Fibroblast of the aortic adventitia (primary cell): ENCODE measurements at regions not wholly inside any gene's neighbourhood (a gene's known extent, or its start where the extent isn't known, plus 50 kb on each side); places are given as distances from the start of the nearest gene placed in this dataset.

Source experiments
- DNase-seq: peaks from one replicate; pipeline ENCODE4 v3.0.0-alpha.2; 2010; ENCODE audit warnings: low read depth
- H3K4me3 ChIP-seq: 2 replicates; pipeline ENCODE4 v1.5.1; 2011; ENCODE audit warnings: low read depth, mild to moderate bottlenecking, control low read depth, low read length, moderate library complexity
- TF ChIP-seq, protein P1 (sequence below): IDR thresholded peaks from 2 replicates; pipeline ENCODE4 v1.5.1; 2011; ENCODE audit warnings: mild to moderate bottlenecking, low read length, control low read depth, inconsistent platforms; ENCODE audit not compliant: insufficient read depth

- TF ChIP-seq, protein P1, sequence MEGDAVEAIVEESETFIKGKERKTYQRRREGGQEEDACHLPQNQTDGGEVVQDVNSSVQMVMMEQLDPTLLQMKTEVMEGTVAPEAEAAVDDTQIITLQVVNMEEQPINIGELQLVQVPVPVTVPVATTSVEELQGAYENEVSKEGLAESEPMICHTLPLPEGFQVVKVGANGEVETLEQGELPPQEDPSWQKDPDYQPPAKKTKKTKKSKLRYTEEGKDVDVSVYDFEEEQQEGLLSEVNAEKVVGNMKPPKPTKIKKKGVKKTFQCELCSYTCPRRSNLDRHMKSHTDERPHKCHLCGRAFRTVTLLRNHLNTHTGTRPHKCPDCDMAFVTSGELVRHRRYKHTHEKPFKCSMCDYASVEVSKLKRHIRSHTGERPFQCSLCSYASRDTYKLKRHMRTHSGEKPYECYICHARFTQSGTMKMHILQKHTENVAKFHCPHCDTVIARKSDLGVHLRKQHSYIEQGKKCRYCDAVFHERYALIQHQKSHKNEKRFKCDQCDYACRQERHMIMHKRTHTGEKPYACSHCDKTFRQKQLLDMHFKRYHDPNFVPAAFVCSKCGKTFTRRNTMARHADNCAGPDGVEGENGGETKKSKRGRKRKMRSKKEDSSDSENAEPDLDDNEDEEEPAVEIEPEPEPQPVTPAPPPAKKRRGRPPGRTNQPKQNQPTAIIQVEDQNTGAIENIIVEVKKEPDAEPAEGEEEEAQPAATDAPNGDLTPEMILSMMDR = no peak
- no peak overlapping the region for H3K4me3 ChIP-seq
- DNase-seq = peak; percentile 30
These were observed 50.2 kb upstream of the BARX1 start for GRCh38 chr9:94005272-94005901.
